HepG2 (cell line): ENCODE measurements at regions not wholly inside any gene's neighbourhood (a gene's known extent, or its start where the extent isn't known, plus 50 kb on each side); places are given as distances from the start of the nearest gene placed in this dataset.

Experiments used
- ADNP ChIP-seq: sonication (generic); formaldehyde crosslinking; IDR thresholded peaks from 2 replicates; pipeline ENCODE4 v1.4.0; 2020; ENCODE audit warnings: missing genetic modification reagents
- E2F1 ChIP-seq: sonication (generic); formaldehyde crosslinking; IDR thresholded peaks from 2 replicates; pipeline ENCODE4 v1.5.0; 2020; ENCODE audit warnings: missing genetic modification reagents
- FOXM1 ChIP-seq: sonication (generic); formaldehyde crosslinking; IDR thresholded peaks from 2 replicates; pipeline ENCODE4 v1.5.0; 2020; ENCODE audit warnings: missing genetic modification reagents
- GATA4 ChIP-seq: sonication (generic); IDR thresholded peaks from 2 replicates; pipeline ENCODE4 v1.6.1; 2016; ENCODE audit warnings: antibody characterized with exemption, low read depth, borderline replicate concordance
- GPN1 ChIP-seq: sonication (generic); formaldehyde crosslinking; IDR thresholded peaks from 2 replicates; pipeline ENCODE4 v1.5.1; 2020; ENCODE audit warnings: missing genetic modification reagents, borderline replicate concordance
- MATR3 ChIP-seq: sonication (generic); formaldehyde crosslinking; IDR thresholded peaks from 2 replicates; pipeline ENCODE4 v1.4.0; 2020; ENCODE audit warnings: missing genetic modification reagents
- NFE2L1 ChIP-seq: sonication (generic); formaldehyde crosslinking; IDR thresholded peaks from 2 replicates; pipeline ENCODE4 v1.4.0; 2020; ENCODE audit warnings: missing genetic modification reagents, mild to moderate bottlenecking, borderline replicate concordance
- RFX3 ChIP-seq: IDR thresholded peaks from 2 replicates; pipeline ENCODE4 v1.6.1; 2016; ENCODE audit warnings: missing biosample characterization, missing genetic modification reagents
- SKIL ChIP-seq: sonication (generic); formaldehyde crosslinking; IDR thresholded peaks from 2 replicates; pipeline ENCODE4 v1.8.0; 2022; ENCODE audit warnings: missing genetic modification reagents, mild to moderate bottlenecking, moderate library complexity, borderline replicate concordance
- STAT5B ChIP-seq: sonication (generic); formaldehyde crosslinking; IDR thresholded peaks from 2 replicates; pipeline ENCODE4 v1.4.0; 2020; ENCODE audit warnings: missing genetic modification reagents
- SYNCRIP ChIP-seq: fragments of 200-400 bp; formaldehyde crosslinking; IDR thresholded peaks from 2 replicates; pipeline ENCODE4 v1.6.1; 2018; ENCODE audit warnings: mild to moderate bottlenecking, low read depth, low read length; ENCODE audit not compliant: insufficient read depth
- THAP7 ChIP-seq: sonication (generic); formaldehyde crosslinking; IDR thresholded peaks from 2 replicates; pipeline ENCODE4 v1.8.1; 2023; ENCODE audit warnings: mild to moderate bottlenecking, missing genetic modification reagents
- U2AF2 ChIP-seq: fragments of 200-400 bp; formaldehyde crosslinking; IDR thresholded peaks from 2 replicates; pipeline ENCODE4 v1.6.1; 2017; ENCODE audit warnings: low read depth, mild to moderate bottlenecking, low read length
- ZFP37 ChIP-seq: sonication (generic); formaldehyde crosslinking; IDR thresholded peaks from 2 replicates; pipeline ENCODE4 v1.4.0; 2020; ENCODE audit warnings: missing genetic modification reagents, borderline replicate concordance
- ZNF205 ChIP-seq: IDR thresholded peaks from 2 replicates; pipeline ENCODE4 v1.6.1; 2018; ENCODE audit warnings: missing biosample characterization, missing genetic modification reagents
- ZNF549 ChIP-seq: sonication (generic); formaldehyde crosslinking; IDR thresholded peaks from 2 replicates; pipeline ENCODE4 v1.5.0; 2020; ENCODE audit warnings: missing genetic modification reagents
- ZNF747 ChIP-seq: sonication (generic); formaldehyde crosslinking; IDR thresholded peaks from 2 replicates; pipeline ENCODE4 v1.8.1; 2023; ENCODE audit warnings: missing genetic modification reagents, mild to moderate bottlenecking, borderline replicate concordance
- ZNF749 ChIP-seq: sonication (generic); formaldehyde crosslinking; IDR thresholded peaks from 2 replicates; pipeline ENCODE4 v1.8.0; 2022; ENCODE audit warnings: mild to moderate bottlenecking, missing genetic modification reagents, moderate library complexity, borderline replicate concordance
- ZNF761 ChIP-seq: sonication (generic); formaldehyde crosslinking; conservative IDR thresholded peaks from 2 replicates; pipeline ENCODE4 v1.4.0; 2020; ENCODE audit warnings: mild to moderate bottlenecking, missing genetic modification reagents
- TF ChIP-seq, protein P1 (sequence below), 2 experiments: IDR thresholded peaks; 2 replicates each; pipeline ENCODE4 v1.6.1; 2011 to 2012; ENCODE audit warnings: low read length in 2 of 2, borderline replicate concordance in 1 of 2, low read depth in 1 of 2, mild to moderate bottlenecking in 1 of 2, moderate library complexity in 1 of 2

- TF ChIP-seq NFE2L1 (CRISPR knock-in tag), result no peak
- TF ChIP-seq U2AF2, result no peak
- TF ChIP-seq THAP7 (CRISPR knock-in tag), result no peak
- TF ChIP-seq GATA4, result no peak
- no peak for TF ChIP-seq SKIL
- TF ChIP-seq ADNP (CRISPR knock-in tag), result no peak
- TF ChIP-seq RFX3 (CRISPR knock-in tag), result no peak
- no peak for TF ChIP-seq ZNF761 (CRISPR knock-in tag)
- TF ChIP-seq, protein P1, sequence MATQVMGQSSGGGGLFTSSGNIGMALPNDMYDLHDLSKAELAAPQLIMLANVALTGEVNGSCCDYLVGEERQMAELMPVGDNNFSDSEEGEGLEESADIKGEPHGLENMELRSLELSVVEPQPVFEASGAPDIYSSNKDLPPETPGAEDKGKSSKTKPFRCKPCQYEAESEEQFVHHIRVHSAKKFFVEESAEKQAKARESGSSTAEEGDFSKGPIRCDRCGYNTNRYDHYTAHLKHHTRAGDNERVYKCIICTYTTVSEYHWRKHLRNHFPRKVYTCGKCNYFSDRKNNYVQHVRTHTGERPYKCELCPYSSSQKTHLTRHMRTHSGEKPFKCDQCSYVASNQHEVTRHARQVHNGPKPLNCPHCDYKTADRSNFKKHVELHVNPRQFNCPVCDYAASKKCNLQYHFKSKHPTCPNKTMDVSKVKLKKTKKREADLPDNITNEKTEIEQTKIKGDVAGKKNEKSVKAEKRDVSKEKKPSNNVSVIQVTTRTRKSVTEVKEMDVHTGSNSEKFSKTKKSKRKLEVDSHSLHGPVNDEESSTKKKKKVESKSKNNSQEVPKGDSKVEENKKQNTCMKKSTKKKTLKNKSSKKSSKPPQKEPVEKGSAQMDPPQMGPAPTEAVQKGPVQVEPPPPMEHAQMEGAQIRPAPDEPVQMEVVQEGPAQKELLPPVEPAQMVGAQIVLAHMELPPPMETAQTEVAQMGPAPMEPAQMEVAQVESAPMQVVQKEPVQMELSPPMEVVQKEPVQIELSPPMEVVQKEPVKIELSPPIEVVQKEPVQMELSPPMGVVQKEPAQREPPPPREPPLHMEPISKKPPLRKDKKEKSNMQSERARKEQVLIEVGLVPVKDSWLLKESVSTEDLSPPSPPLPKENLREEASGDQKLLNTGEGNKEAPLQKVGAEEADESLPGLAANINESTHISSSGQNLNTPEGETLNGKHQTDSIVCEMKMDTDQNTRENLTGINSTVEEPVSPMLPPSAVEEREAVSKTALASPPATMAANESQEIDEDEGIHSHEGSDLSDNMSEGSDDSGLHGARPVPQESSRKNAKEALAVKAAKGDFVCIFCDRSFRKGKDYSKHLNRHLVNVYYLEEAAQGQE (IDR thresholded peaks at IDR 0.05; ENCODE audit: borderline replicate concordance in 1 of 2, low read depth in 1 of 2, low read length in 2 of 2), result no peak
- no peak for TF ChIP-seq ZNF749
- TF ChIP-seq GPN1 (CRISPR knock-in tag), result no peak
- no peak for TF ChIP-seq SYNCRIP
- TF ChIP-seq E2F1 (CRISPR knock-in tag), result no peak
- no peak for TF ChIP-seq ZFP37
- no peak for TF ChIP-seq MATR3 (CRISPR knock-in tag)
- TF ChIP-seq FOXM1, result no peak
- no peak for TF ChIP-seq STAT5B (CRISPR knock-in tag)
- TF ChIP-seq ZNF747 (CRISPR knock-in tag), result no peak; the same call in 1 of the 2 replicates
- TF ChIP-seq ZNF205 (CRISPR knock-in tag), result no peak
- no peak for TF ChIP-seq ZNF549 (CRISPR knock-in tag)
Measured at GRCh38 chr2:44087036-44087713, 81.5 kb upstream of the PPM1B start (continued).
